Epithelial cell of esophagus (primary cell): ENCODE measurements at regions not wholly inside any gene's neighbourhood (a gene's known extent, or its start where the extent isn't known, plus 50 kb on each side); places are given as distances from the start of the nearest gene placed in this dataset.

Experiments used
- DNase-seq: peaks from one replicate; pipeline ENCODE4 v3.0.0; 2010; ENCODE audit warnings: low read depth
- H3K4me3 ChIP-seq: 2 replicates; pipeline ENCODE4 v1.5.1; 2011; ENCODE audit warnings: mild to moderate bottlenecking, low read length, control low read depth
- CTCF ChIP-seq: IDR thresholded peaks from 2 replicates; pipeline ENCODE4 v1.5.1; 2011; ENCODE audit warnings: low read depth, mild to moderate bottlenecking, low read length, control low read depth, inconsistent platforms; ENCODE audit not compliant: insufficient read depth; ENCODE audit errors: missing control alignments

- H3K4me3 ChIP-seq = peak overlapping the region; percentile 15
- TF ChIP-seq CTCF = no peak
- DNase-seq = peak; percentile 15
These were observed 147.9 kb upstream of the CBLN2 start for GRCh38 chr18:72692086-72692485.

- DNase-seq = no peak
- TF ChIP-seq CTCF = no peak
- H3K4me3 ChIP-seq = no peak overlapping the region
These were observed 143.6 kb upstream of the CBLN2 start for GRCh38 chr18:72687736-72688135.

- no peak for TF ChIP-seq CTCF
These were observed 131.3 kb upstream of the CBLN2 start for GRCh38 chr18:72675394-72675793.

GRCh38 chr18:72674710-72675109 is 130.6 kb upstream of the CBLN2 start:
- no peak for TF ChIP-seq CTCF
- H3K4me3 ChIP-seq = no peak overlapping the region

More at GRCh38 chr18:72675394-72675793, 131.3 kb upstream of the CBLN2 start:
- no peak for DNase-seq
- H3K4me3 ChIP-seq = no peak overlapping the region

GRCh38 chr18:72673242-72673641 is 129.1 kb upstream of the CBLN2 start:
- no peak for DNase-seq
- TF ChIP-seq CTCF = no peak
- no peak overlapping the region for H3K4me3 ChIP-seq

More at GRCh38 chr18:72674710-72675109, 130.6 kb upstream of the CBLN2 start:
- no peak for DNase-seq

- peak; percentile 52 for DNase-seq
- TF ChIP-seq CTCF = peak; percentile 74
- no peak overlapping the region for H3K4me3 ChIP-seq
These were observed 128.4 kb upstream of the CBLN2 start for GRCh38 chr18:72672364-72673184.

- no peak for TF ChIP-seq CTCF
- no peak overlapping the region for H3K4me3 ChIP-seq
- DNase-seq = no peak
These were observed 123.8 kb upstream of the CBLN2 start for GRCh38 chr18:72667932-72668331.
